Smooth muscle cell (in vitro differentiated cells): ENCODE measurements at regions not wholly inside any gene's neighbourhood (a gene's known extent, or its start where the extent isn't known, plus 50 kb on each side); places are given as distances from the start of the nearest gene placed in this dataset.

Source experiments
- DNase-seq: peaks from one replicate; lab custom pipeline; 2025; ENCODE audit not compliant: unreplicated experiment; lab: John Stamatoyannopoulos, UW
- H2AFZ ChIP-seq: fragments of 200-600 bp; sonication (generic); 2 replicates; pipeline ENCODE4 v1.6.0; 2016; ENCODE audit warnings: antibody characterized with exemption, low read depth, mild to moderate bottlenecking
- H3F3A ChIP-seq: fragments of 200-600 bp; sonication (generic); 2 replicates; pipeline ENCODE4 v1.6.0; 2017; ENCODE audit warnings: antibody characterized with exemption, low read depth
- H3K27ac ChIP-seq: fragments of 200-600 bp; sonication (generic); 2 replicates; pipeline ENCODE4 v1.5.1; 2016; ENCODE audit warnings: low read depth, mild to moderate bottlenecking
- H3K27me3 ChIP-seq: fragments of 200-600 bp; sonication (generic); 2 replicates; pipeline ENCODE4 v1.6.1; 2016; ENCODE audit warnings: low read depth, mild to moderate bottlenecking
- H3K36me3 ChIP-seq: fragments of 200-600 bp; sonication (generic); 2 replicates; pipeline ENCODE4 v1.5.1; 2016; ENCODE audit warnings: low read depth
- H3K4me1 ChIP-seq: fragments of 200-600 bp; sonication (generic); 2 replicates; pipeline ENCODE4 v1.5.1; 2016; ENCODE audit warnings: low read depth
- H3K4me2 ChIP-seq: fragments of 200-600 bp; sonication (generic); 2 replicates; pipeline ENCODE4 v1.6.0; 2016; ENCODE audit warnings: mild to moderate bottlenecking
- H3K4me3 ChIP-seq: fragments of 200-600 bp; sonication (generic); 2 replicates; pipeline ENCODE4 v1.5.1; 2016; ENCODE audit warnings: mild to moderate bottlenecking
- H3K79me2 ChIP-seq: fragments of 200-600 bp; sonication (generic); 2 replicates; pipeline ENCODE4 v1.6.0; 2016; ENCODE audit warnings: low read depth, mild to moderate bottlenecking
- H3K9ac ChIP-seq: fragments of 200-600 bp; sonication (generic); 2 replicates; pipeline ENCODE4 v1.6.0; 2016; ENCODE audit warnings: low read depth
- H3K9me3 ChIP-seq: fragments of 200-600 bp; sonication (generic); replicated peaks from 2 replicates; pipeline ENCODE4 v1.5.1; 2016; ENCODE audit warnings: low read depth
- H4K20me1 ChIP-seq: fragments of 200-600 bp; sonication (generic); 2 replicates; pipeline ENCODE4 v1.6.0; 2016; ENCODE audit warnings: low read depth
- WGBS: methylation state at CpG from one replicate; pipeline ENCODE4 v1.1.7; 2016; ENCODE audit warnings: low lambda C conversion rate; 5-methylcytosine and 5-hydroxymethylcytosine counted together
- TF ChIP-seq, protein P1 (sequence below): fragments of 200-600 bp; sonication (generic); IDR thresholded peaks from 2 replicates; pipeline ENCODE4 v1.5.1; 2017; ENCODE audit warnings: borderline replicate concordance, mild to moderate bottlenecking, antibody characterized with exemption; ENCODE audit not compliant: insufficient read depth, poor library complexity, severe bottlenecking

DNA sequence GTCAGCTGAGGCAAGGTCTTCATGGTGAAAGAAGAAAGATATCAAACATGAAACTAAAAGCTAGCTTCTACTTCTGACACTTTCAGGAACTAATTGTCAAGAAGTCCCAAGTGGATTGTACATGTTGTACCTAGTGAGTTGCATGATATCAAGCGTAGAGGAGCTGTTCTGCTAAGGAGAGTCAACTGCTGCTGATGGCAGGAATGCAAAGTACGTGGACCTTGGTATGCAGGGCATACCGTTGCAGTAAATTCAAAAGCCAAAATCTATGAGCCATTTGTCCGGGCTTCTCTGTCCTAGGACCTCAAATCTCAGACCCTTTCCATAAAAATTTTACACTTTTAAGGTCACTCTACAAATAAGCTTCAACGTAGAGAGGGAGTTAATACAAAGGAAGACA, 446.2 kb downstream of the KCTD8 start:
- 87% methylated on average over 5 of the region's 5 CpGs for WGBS
- H3K36me3 ChIP-seq, result no peaks in the 10 kb centered on the region
- no peak overlapping the region for H2AFZ ChIP-seq
- H3K79me2 ChIP-seq, result no peaks in the 10 kb centered on the region
- DNase-seq, result no peak
- no peaks in the 10 kb centered on the region for H3K4me1 ChIP-seq
- H3K27me3 ChIP-seq, result no peaks in the 10 kb centered on the region
- TF ChIP-seq, protein P1, sequence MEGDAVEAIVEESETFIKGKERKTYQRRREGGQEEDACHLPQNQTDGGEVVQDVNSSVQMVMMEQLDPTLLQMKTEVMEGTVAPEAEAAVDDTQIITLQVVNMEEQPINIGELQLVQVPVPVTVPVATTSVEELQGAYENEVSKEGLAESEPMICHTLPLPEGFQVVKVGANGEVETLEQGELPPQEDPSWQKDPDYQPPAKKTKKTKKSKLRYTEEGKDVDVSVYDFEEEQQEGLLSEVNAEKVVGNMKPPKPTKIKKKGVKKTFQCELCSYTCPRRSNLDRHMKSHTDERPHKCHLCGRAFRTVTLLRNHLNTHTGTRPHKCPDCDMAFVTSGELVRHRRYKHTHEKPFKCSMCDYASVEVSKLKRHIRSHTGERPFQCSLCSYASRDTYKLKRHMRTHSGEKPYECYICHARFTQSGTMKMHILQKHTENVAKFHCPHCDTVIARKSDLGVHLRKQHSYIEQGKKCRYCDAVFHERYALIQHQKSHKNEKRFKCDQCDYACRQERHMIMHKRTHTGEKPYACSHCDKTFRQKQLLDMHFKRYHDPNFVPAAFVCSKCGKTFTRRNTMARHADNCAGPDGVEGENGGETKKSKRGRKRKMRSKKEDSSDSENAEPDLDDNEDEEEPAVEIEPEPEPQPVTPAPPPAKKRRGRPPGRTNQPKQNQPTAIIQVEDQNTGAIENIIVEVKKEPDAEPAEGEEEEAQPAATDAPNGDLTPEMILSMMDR, result no peak
- H3K27ac ChIP-seq, result no peak overlapping the region
- H3K4me2 ChIP-seq, result no peak overlapping the region
- no peaks in the 10 kb centered on the region for H4K20me1 ChIP-seq
- H3K9me3 ChIP-seq, result no peaks in the 10 kb centered on the region
- no peaks in the 10 kb centered on the region for H3F3A ChIP-seq
- H3K9ac ChIP-seq, result no peak overlapping the region
- H3K4me3 ChIP-seq, result no peak overlapping the region

DNA sequence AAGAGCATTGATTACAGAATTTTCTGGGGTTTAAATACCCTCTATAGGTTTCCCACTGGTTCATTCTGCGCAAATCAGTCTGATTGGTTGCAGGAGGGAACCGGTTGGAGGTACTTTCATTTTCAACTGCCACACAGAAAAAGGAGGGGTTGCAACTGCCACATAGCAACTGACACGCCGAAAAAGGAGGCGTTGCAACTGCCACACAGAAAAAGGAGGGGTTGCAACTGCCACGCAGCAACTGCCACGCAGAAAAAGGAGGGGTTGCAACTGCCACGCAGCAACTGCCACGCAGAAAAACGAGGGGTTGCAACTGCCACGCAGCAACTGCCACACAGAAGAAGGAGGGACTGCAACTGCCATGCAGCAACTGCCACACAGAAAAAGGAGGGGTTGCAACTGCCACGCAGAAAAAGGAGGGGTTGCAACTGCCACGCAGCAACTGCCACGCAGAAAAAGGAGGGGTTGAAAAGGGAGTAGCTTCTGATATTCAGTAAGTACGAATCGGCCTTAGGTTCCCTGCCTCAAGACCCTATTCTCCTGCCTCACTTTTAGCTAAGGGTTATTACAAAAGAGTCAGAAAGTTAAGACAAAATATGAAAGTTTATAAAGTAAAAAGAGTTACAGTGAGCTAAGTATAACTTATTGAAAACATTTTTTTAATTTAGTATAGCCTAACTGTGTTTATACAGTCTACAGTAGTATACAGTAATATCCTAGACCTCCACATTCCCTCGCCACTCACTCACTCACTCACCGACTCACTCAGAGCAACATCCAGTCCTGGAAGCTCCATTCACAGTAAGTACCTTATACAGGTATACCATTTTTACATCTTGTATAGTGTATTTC, 431.8 kb downstream of the KCTD8 start:
- DNase-seq, result no peak

DNA sequence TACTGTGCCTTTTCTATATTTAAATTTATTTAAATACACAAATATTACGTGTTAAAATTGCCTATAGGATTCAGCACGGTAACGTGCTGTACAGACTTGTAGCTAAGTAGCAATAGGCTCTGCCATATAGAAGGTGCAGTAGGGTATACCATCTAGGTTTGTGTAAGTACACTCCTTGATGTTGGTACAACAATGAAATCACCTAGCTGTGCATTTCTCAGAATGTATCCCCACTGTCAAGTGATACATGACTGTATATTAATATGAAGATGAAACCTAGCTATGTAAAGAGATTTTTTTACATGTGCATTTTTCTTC, 431.2 kb downstream of the KCTD8 start:
- H4K20me1 ChIP-seq, result no peaks in the 10 kb centered on the region
- no peak overlapping the region for H3K27ac ChIP-seq
- no peak for DNase-seq
- no peaks in the 10 kb centered on the region for H3K27me3 ChIP-seq
- H2AFZ ChIP-seq, result no peak overlapping the region
- no peaks in the 10 kb centered on the region for H3F3A ChIP-seq
- no peak overlapping the region for H3K9ac ChIP-seq
- H3K4me1 ChIP-seq, result no peaks in the 10 kb centered on the region
- no peaks in the 10 kb centered on the region for H3K79me2 ChIP-seq
- H3K4me2 ChIP-seq, result no peak overlapping the region
- TF ChIP-seq, protein P1, result no peak
- 95% methylated on average over 3 of the region's 3 CpGs for WGBS
- H3K36me3 ChIP-seq, result no peaks in the 10 kb centered on the region
- no peak overlapping the region for H3K4me3 ChIP-seq
- H3K9me3 ChIP-seq, result no peaks in the 10 kb centered on the region

More for the DNA sequence above, 431.8 kb downstream of the KCTD8 start:
- Histone ChIP-seq H3K27ac (no peak overlapping the region), H3K4me1 (no peaks in the 10 kb centered on the region), H3K79me2 (no peaks in the 10 kb centered on the region), H3K36me3 (no peaks in the 10 kb centered on the region), H3K27me3 (no peaks in the 10 kb centered on the region), H3K9ac (no peak overlapping the region), H2AFZ (no peak overlapping the region), H3K4me3 (no peak overlapping the region), H3F3A (no peaks in the 10 kb centered on the region), H4K20me1 (no peaks in the 10 kb centered on the region), H3K9me3 (no peaks in the 10 kb centered on the region), H3K4me2 (no peak overlapping the region)
- WGBS, result 96% methylated on average over 18 of the region's 18 CpGs
- TF ChIP-seq, protein P1, result no peak

DNA sequence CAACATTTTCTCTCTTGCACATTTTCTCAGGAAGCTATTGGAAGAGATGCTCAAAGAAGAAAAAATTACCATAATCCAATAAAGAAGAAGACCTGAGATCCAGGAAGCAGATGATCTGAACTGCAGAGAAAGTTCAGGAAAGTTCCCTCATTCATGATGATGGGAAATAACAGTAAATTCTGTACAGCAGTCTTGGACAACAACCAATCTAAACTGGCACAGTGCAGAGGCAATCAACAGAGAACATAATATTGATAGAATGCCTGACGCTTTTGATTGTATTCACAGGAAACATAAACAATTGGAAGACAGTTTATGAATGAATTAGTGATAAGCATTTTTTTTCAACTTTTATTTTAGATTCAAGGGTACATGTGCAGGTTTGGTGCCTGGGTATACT, 428.9 kb downstream of the KCTD8 start:
- Histone ChIP-seq H4K20me1 (no peaks in the 10 kb centered on the region), H3K36me3 (no peaks in the 10 kb centered on the region), H3K27me3 (no peaks in the 10 kb centered on the region), H3K27ac (no peak overlapping the region), H3K4me1 (no peaks in the 10 kb centered on the region), H3K4me2 (no peak overlapping the region), H3K9ac (no peak overlapping the region), H3K79me2 (no peaks in the 10 kb centered on the region), H3K9me3 (no peaks in the 10 kb centered on the region), H3F3A (no peaks in the 10 kb centered on the region), H3K4me3 (no peak overlapping the region), H2AFZ (no peak overlapping the region)
- DNase-seq, result no peak
- TF ChIP-seq, protein P1, result no peak
- 89% methylated on average over 1 of the region's 1 CpG for WGBS
